Gastroesophageal sphincter (tissue), 4 donors: ENCODE measurements at regions not wholly inside any gene's neighbourhood (a gene's known extent, or its start where the extent isn't known, plus 50 kb on each side); places are given as distances from the start of the nearest gene placed in this dataset.
"Not testable (repeated sequence)": the region's sequence is repeated elsewhere in the genome, so short reads cannot be mapped to it uniquely, and the experiment has no call there.

Experiments
- ATAC-seq: fragments of 150-250 bp; one replicate; pipeline ENCODE4 v1.9.1; 2016; ENCODE audit warnings: mild to moderate bottlenecking, moderate library complexity
- H3K27ac ChIP-seq, 4 donors: fragments of 200-600 bp; sonication (generic) in 3 of 4; 1 replicate in 3 of 4; 2 replicates in 1 of 4; pipeline ENCODE4 v1.5.1; 2016 to 2019
- H3K27me3 ChIP-seq: fragments of 200-600 bp; sonication (generic); one replicate; pipeline ENCODE4 v1.5.1; 2019
- H3K36me3 ChIP-seq, 2 donors: fragments of 200-600 bp; sonication (generic); one replicate each; pipeline ENCODE4 v1.5.1; 2019; ENCODE audit warnings: control low read depth in 1 of 2
- H3K4me1 ChIP-seq, 3 donors: fragments of 200-600 bp; sonication (generic); 1 replicate in 2 of 3; 2 replicates in 1 of 3; pipeline ENCODE4 v1.5.1; 2016 to 2019; ENCODE audit warnings: control low read depth in 2 of 3
- H3K4me3 ChIP-seq, 2 donors: fragments of 200-600 bp; sonication (generic); one replicate each; pipeline ENCODE4 v1.5.1; 2019; ENCODE audit warnings: mild to moderate bottlenecking in 1 of 2, moderate library complexity in 1 of 2
- H3K9me3 ChIP-seq, 3 donors: fragments of 200-600 bp; sonication (generic); one replicate each; pipeline ENCODE4 v1.5.1; 2017 to 2019; ENCODE audit warnings: control low read depth in 2 of 3
- EP300 ChIP-seq: sonication (generic); formaldehyde crosslinking; IDR thresholded peaks from one replicate; pipeline ENCODE4 v1.6.1; 2017; ENCODE audit warnings: antibody characterized with exemption, mild to moderate bottlenecking
- POLR2A ChIP-seq, 2 donors: fragments of 450-650 bp; IDR thresholded peaks; one replicate each; pipeline ENCODE4 v1.6.1; 2017; ENCODE audit warnings: antibody characterized with exemption in 2 of 2, mild to moderate bottlenecking in 2 of 2, moderate library complexity in 1 of 2
- POLR2AphosphoS5 ChIP-seq: sonication (generic); formaldehyde crosslinking; IDR thresholded peaks from one replicate; pipeline ENCODE4 v1.6.1; 2017; ENCODE audit warnings: antibody characterized with exemption
- WGBS, 2 donors: methylation state at CpG; one replicate each; pipeline ENCODE4 v1.1.5; 2018; ENCODE audit warnings: low coverage in 1 of 2; 5-methylcytosine and 5-hydroxymethylcytosine counted together
- TF ChIP-seq, protein P1 (sequence below), 4 experiments: fragments of 200-600 bp in 2 of 4; fragments of 450-650 bp in 2 of 4; sonication (generic) in 1 of 4; IDR thresholded peaks; one replicate each; pipeline ENCODE4 v1.5.1; 2017 to 2019; ENCODE audit warnings: antibody characterized with exemption in 4 of 4, mild to moderate bottlenecking in 2 of 4, moderate library complexity in 2 of 4

DNA sequence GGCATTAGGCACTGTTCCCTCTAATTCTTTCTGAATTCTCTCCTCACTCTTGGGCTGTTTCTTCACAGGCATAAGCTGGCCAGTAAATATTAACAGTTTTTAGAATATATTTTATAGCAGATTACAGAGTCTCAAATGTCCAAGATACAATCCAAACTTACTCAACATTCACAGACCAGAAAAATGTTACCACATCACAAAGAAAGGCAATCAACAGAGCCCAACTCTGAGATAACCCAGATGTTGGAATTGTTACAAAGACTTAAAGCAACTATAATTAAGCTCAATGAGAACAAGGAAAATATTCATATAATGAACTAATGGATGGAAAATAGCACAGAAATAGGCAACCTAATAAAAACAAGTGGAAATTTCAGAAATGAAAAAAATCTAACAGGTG lies 401.1 kb upstream of the RGMB start:
- Histone ChIP-seq H3K27me3 (no peaks in the 10 kb centered on the region), H3K36me3 (no peaks in the 10 kb centered on the region), H3K27ac (no peak overlapping the region), H3K9me3 (no peaks in the 10 kb centered on the region), H3K4me1 (peaks cover 0 to 9% (median 0%) of the 10 kb centered on the region in 3 donors), H3K4me3 (no peak overlapping the region)
- no peak for ATAC-seq
- TF ChIP-seq, protein P1, sequence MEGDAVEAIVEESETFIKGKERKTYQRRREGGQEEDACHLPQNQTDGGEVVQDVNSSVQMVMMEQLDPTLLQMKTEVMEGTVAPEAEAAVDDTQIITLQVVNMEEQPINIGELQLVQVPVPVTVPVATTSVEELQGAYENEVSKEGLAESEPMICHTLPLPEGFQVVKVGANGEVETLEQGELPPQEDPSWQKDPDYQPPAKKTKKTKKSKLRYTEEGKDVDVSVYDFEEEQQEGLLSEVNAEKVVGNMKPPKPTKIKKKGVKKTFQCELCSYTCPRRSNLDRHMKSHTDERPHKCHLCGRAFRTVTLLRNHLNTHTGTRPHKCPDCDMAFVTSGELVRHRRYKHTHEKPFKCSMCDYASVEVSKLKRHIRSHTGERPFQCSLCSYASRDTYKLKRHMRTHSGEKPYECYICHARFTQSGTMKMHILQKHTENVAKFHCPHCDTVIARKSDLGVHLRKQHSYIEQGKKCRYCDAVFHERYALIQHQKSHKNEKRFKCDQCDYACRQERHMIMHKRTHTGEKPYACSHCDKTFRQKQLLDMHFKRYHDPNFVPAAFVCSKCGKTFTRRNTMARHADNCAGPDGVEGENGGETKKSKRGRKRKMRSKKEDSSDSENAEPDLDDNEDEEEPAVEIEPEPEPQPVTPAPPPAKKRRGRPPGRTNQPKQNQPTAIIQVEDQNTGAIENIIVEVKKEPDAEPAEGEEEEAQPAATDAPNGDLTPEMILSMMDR (IDR thresholded peaks at IDR 0.05) = no peak
- no peak for TF ChIP-seq POLR2A (IDR thresholded peaks at IDR 0.05)
- no peak for TF ChIP-seq POLR2AphosphoS5
- no peak for TF ChIP-seq EP300

DNA sequence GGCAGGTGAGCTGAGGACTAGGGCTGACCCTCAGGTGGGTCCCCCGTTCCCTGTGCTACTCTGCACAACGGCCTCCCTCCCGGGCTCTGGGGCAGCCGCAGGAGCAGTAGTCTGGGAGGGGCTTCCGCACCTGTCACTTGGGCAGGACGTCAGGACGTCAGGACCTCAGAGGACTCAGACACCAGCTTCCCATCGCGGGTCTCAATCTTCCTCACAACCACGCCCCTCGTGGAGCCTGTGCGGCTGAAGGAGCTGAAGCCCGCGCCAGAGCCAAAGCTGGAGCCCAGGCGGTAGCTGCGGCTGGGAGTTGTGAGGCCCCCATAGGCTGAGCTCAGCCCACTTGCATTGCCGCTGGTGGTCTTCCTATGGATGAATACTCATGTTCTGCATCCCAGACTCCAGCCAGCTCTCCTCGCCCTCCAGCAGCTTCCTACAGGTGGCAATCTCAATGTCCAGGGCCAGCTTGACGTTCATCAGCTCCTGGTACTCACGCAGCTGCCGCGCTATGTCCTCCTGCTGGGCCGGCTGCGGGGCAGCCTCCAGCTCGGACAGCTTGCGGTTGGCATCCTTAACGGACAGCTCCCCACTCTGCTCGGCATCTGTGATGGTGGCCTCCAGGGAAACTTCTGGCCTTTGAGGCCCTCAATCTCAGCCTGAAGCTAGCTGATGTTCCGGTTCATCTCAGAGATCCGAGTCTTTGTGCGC lies 381.4 kb upstream of the RGMB start:
- ATAC-seq = no peak
- H3K36me3 ChIP-seq = no peaks in the 10 kb centered on the region
- H3K4me3 ChIP-seq = no peak overlapping the region
- no peaks in the 10 kb centered on the region for H3K9me3 ChIP-seq
- H3K4me1 ChIP-seq = no peaks in the 10 kb centered on the region
- H3K27ac ChIP-seq = no peak overlapping the region
- WGBS, 2 donors = 97% methylated on average over 12 of the region's 31 CpGs; no CpG with 5 or more reads in 1 of the 2 donors
- TF ChIP-seq EP300 = no peak
- TF ChIP-seq POLR2AphosphoS5 = no peak
- TF ChIP-seq, protein P1 (IDR thresholded peaks at IDR 0.05) = no peak
- TF ChIP-seq POLR2A (IDR thresholded peaks at IDR 0.05) = no peak
- H3K27me3 ChIP-seq = no peaks in the 10 kb centered on the region

DNA sequence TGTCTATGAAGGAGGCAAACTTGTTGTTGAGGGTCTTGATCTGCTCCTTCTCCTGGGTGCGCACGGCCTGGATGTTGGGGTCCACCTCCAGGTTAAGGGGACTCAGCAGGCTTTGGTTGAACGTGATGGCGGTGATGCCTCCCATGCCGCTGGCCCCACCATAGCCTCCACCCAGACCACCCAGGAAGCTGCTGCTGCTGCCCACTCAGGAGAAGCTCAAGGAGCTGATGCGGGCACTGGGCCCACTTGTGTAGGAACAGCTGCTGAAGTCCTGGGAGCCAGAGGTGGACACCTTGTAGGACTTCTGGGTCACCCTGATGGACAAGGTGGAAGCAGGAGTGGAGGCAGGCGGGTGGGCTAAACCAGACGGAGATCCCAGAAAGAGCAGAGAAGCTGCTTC lies 380.3 kb upstream of the RGMB start:
- not testable (repeated sequence) for H3K27ac ChIP-seq, H3K4me1 ChIP-seq, H3K36me3 ChIP-seq, H3K4me3 ChIP-seq, ATAC-seq, H3K27me3 ChIP-seq, H3K9me3 ChIP-seq
- 88 to 100% methylated on average over 1 to 2 of the region's 8 CpGs for WGBS, 2 donors

DNA sequence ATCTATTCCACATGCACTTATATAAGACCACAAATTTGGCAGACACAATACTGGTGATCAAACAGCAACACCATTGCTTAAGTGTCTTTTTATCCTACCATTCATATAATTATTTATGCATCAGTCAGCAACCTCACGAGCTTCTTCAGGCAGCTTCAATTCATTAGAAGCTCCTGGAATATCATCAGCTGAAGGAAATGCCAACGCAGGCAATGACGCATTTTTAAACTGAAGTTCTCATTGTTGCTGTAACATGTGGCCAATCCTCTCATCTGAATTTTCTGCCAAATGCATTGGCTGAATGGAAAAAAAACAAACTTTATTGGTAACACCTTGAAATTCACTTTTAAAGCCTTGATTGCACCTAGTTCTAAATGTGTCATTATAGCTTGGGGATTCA lies 376.4 kb upstream of the RGMB start:
- Histone ChIP-seq H3K4me3 (no peak overlapping the region), H3K27me3 (no peaks in the 10 kb centered on the region), H3K4me1 (peaks cover 0 to 10% (median 4%) of the 10 kb centered on the region in 3 donors), H3K9me3 (no peaks in the 10 kb centered on the region), H3K27ac (no peak overlapping the region), H3K36me3 (no peaks in the 10 kb centered on the region)
- 50 to 63% methylated on average over 3 of the region's 3 CpGs for WGBS, 2 donors
- TF ChIP-seq POLR2AphosphoS5 (no peak), POLR2A (IDR thresholded peaks at IDR 0.05) (no peak), EP300 (no peak)
- TF ChIP-seq, protein P1 (IDR thresholded peaks at IDR 0.05) = no peak
- ATAC-seq = no peak

DNA sequence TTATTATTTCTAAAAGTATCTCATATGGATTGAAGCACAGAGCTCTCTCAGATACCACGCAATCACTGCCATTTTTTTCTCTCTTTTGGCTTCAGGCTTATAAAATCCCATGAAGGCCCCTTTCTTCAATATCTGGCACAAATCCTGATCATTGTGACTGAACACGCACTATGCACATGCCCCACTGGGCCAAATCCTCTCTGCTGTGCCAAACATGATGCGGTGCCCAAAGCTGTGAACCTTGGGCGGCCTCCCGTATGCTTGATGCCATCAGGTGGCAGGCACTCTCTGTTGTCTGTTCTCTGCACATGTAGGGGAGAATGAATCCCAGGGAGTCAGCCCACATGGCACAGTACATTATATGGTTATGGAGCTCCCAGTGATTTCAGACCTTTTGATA lies 375.0 kb upstream of the RGMB start:
- Histone ChIP-seq H3K4me1 (peaks cover 0 to 24% (median 9%) of the 10 kb centered on the region in 3 donors), H3K36me3 (no peaks in the 10 kb centered on the region), H3K4me3 (no peak overlapping the region), H3K27ac (no peak overlapping the region), H3K9me3 (no peaks in the 10 kb centered on the region), H3K27me3 (no peaks in the 10 kb centered on the region)
- 79 to 80% methylated on average over 1 to 5 of the region's 5 CpGs for WGBS, 2 donors
- TF ChIP-seq EP300 = no peak
- no peak for ATAC-seq

DNA sequence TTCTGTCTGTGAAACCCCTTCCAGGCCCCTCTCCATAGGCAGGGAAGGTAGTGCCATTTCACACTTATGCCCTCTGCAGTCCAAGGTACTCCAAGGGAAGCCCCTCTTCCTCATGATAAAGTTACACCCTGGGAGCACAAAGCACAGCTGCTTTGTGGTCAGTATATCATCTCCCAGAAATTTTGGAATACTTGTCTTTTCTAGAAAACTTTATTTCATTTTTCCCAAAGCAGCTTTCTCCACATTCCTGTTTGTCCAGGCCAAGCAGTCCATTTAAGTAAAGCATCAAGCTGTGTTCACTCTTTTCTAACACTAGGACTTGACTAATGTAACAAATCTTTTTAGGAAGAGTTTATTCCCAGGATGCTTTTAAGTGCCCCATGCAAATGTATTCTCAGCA lies 371.8 kb upstream of the RGMB start:
- H3K27me3 ChIP-seq = no peaks in the 10 kb centered on the region
- H3K9me3 ChIP-seq = no peaks in the 10 kb centered on the region
- peak overlapping the region in 1 of 4 donors; percentile 25 for H3K27ac ChIP-seq
- ATAC-seq = no peak
- H3K36me3 ChIP-seq = no peaks in the 10 kb centered on the region
- TF ChIP-seq POLR2A (IDR thresholded peaks at IDR 0.05) (no peak), POLR2AphosphoS5 (no peak), EP300 (no peak)
- TF ChIP-seq, protein P1 (IDR thresholded peaks at IDR 0.05) = no peak
- H3K4me1 ChIP-seq = peaks cover 0 to 26% (median 9%) of the 10 kb centered on the region in 3 donors
- no peak overlapping the region for H3K4me3 ChIP-seq
